GM12865 (cell line): ENCODE measurements at regions not wholly inside any gene's neighbourhood (a gene's known extent, or its start where the extent isn't known, plus 50 kb on each side); places are given as distances from the start of the nearest gene placed in this dataset.

ENCODE experiments used
- DNase-seq: peaks from one replicate; pipeline ENCODE4 v3.0.0; 2010; ENCODE audit warnings: low read depth
- H3K4me3 ChIP-seq: 2 replicates; pipeline ENCODE4 v1.5.1; 2011; ENCODE audit warnings: mild to moderate bottlenecking, low read depth, low read length, control low read depth
- CTCF ChIP-seq: IDR thresholded peaks from 2 replicates; pipeline ENCODE4 v1.5.1; 2011; ENCODE audit warnings: low read length, control low read depth, low read depth, inconsistent platforms; ENCODE audit not compliant: insufficient read depth; ENCODE audit errors: missing control alignments

DNA sequence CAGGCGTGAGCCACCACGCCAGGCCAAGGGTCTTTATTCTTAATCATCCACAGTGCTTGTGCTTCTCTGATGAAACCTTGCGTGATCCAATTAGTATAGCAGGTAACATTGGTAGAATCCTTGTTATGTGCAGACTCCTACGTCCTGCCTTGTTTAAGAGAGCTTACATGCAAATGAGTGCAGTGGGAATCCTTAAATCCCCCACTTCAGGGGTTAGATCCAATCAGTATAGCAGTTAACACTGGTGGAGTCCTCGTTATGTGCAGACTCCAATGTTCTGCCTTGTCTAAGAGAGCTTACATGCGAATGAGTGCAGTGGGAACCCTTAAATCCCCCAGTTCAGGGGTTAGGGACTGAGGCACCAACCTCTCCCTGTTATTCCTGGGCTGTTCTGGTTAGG is 193.4 kb downstream of the SEMA6A start:
- TF ChIP-seq CTCF, result no peak
- DNase-seq, result no peak
- no peak overlapping the region for H3K4me3 ChIP-seq

DNA sequence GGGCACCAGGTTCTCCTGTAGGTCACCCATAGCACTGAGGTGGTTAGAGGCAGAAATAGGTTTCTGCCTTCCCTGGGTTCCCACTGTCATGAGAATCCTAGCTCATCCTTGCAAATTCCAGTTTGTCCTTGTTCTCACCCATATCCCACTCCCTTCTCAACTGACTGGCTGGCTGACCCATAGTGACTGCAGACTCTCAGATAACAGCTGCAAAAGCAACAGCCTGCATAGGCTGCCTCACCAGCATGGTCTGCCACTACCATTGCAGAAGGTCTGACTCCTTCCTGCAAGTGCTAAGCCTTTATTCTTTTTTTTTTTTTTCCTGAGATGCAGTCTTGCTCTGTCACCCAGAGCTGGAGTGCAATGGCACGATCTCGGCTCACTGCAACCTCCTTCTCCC is 194.0 kb downstream of the SEMA6A start:
- no peak overlapping the region for H3K4me3 ChIP-seq
- no peak for TF ChIP-seq CTCF
- no peak for DNase-seq

GRCh38 chr5:116379306-116379705 is 195.3 kb downstream of the SEMA6A start:
- no peak for TF ChIP-seq CTCF
- no peak for DNase-seq
- H3K4me3 ChIP-seq, result no peak overlapping the region

DNA sequence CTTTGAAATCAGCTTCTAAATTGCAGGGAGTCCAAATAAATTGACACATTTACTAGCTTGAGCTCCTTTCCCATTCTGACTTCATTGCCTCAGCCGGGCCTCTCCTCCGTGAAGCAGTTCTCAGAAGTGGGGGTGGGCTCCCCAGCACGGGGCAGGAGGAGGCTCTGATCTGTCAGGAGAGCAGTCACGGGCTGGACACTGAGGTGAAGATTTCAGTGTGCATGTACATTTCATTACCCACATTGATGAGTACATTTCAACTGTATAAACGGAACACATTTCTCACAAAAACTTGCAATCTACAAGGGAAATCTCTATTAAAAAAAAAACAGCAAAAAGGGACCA is 195.9 kb downstream of the SEMA6A start:
- TF ChIP-seq CTCF, result no peak
- no peak for DNase-seq
- no peak overlapping the region for H3K4me3 ChIP-seq

- no peak for DNase-seq
- no peak overlapping the region for H3K4me3 ChIP-seq
- no peak for TF ChIP-seq CTCF
Observed at GRCh38 chr5:116378007-116378776, 196.4 kb downstream of the SEMA6A start.

DNA sequence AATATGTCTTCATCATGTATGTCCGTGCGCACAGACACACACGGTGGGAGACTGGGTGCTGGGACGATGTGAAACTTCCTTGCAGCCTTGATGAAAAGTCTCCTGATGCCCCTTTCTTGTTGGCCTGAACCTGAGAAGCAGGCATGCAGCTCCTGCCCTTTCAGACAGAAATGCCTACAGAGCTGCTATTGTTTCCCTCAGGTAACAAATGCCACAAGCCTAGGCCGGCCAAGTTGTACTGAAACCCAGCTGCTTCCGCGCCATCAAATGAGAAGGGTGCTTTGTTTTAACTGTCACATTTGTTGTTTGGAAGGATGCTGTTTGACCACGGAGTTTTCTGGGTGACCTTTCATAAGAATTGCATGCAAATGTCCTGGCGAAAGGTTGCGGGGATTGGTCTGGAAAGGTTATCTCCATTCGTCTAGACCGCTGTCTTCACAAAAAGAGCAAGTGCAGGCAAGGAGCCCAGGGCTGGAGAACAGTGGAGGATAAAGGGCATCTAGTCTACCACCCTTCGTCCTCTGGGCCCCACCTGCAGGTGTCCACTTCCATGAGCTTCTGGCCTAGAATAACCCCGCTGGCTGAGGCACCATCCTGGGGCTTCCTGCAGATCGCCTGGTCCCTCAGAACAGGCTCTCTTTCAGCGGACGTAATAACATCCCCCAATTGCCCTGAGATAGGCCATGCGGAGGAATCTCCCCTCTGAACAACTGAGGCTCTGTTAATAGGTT is 197.2 kb downstream of the SEMA6A start:
- TF ChIP-seq CTCF, result no peak
- H3K4me3 ChIP-seq, result no peak overlapping the region
- DNase-seq, result no peak

GRCh38 chr5:116375926-116376325 is 198.7 kb downstream of the SEMA6A start:
- no peak for DNase-seq

More at GRCh38 chr5:116375926-116376325, 198.7 kb downstream of the SEMA6A start:
- H3K4me3 ChIP-seq, result no peak overlapping the region
- TF ChIP-seq CTCF, result no peak
